Peyer's patch (tissue), 4 donors: ENCODE measurements at regions not wholly inside any gene's neighbourhood (a gene's known extent, or its start where the extent isn't known, plus 50 kb on each side); places are given as distances from the start of the nearest gene placed in this dataset.

Experiments used
- CTCF ChIP-seq, 6 experiments: fragments of 450-650 bp in 4 of 6; fragments of 200-600 bp in 2 of 6; sonication (generic) in 1 of 6; IDR thresholded peaks; one replicate each; pipeline ENCODE4 v1.5.1; 2017 to 2019; ENCODE audit warnings: antibody characterized with exemption in 6 of 6, mild to moderate bottlenecking in 3 of 6, moderate library complexity in 1 of 6
- POLR2A ChIP-seq, 2 donors: fragments of 450-650 bp; IDR thresholded peaks; one replicate each; pipeline ENCODE4 v1.5.1; 2017; ENCODE audit warnings: antibody characterized with exemption in 2 of 2, mild to moderate bottlenecking in 2 of 2, moderate library complexity in 2 of 2

GRCh38 chr18:2325308-2325849 lies 245.9 kb downstream of the METTL4 start:
- no peak for TF ChIP-seq CTCF (IDR thresholded peaks at IDR 0.05)
- no peak for TF ChIP-seq POLR2A (IDR thresholded peaks at IDR 0.05)
